ENCODE measurements at regions not wholly inside any gene's neighbourhood (a gene's known extent, or its start where the extent isn't known, plus 50 kb on each side); places are given as distances from the start of the nearest gene placed in this dataset.

DNA sequence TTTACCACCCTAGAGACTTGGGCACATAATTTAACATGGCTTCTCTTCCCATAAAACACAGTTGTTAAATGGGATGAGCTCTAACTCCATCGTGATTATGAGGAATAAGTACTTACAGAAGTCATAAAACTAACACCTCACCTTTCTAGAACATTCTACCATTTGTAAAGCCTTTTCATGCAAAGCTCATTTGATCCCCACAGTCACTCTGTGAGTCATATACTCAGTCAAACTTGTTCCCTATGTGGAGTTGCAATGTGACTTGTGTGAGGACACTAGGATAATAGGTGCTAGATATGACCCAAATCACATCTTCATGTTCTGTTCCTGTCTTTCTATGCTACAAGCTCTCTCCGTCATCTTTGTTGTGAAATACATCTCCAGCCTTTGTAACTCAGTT, 371.7 kb downstream of the WDR11 start:
- TF ChIP-seq, protein P1, sequence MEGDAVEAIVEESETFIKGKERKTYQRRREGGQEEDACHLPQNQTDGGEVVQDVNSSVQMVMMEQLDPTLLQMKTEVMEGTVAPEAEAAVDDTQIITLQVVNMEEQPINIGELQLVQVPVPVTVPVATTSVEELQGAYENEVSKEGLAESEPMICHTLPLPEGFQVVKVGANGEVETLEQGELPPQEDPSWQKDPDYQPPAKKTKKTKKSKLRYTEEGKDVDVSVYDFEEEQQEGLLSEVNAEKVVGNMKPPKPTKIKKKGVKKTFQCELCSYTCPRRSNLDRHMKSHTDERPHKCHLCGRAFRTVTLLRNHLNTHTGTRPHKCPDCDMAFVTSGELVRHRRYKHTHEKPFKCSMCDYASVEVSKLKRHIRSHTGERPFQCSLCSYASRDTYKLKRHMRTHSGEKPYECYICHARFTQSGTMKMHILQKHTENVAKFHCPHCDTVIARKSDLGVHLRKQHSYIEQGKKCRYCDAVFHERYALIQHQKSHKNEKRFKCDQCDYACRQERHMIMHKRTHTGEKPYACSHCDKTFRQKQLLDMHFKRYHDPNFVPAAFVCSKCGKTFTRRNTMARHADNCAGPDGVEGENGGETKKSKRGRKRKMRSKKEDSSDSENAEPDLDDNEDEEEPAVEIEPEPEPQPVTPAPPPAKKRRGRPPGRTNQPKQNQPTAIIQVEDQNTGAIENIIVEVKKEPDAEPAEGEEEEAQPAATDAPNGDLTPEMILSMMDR (IDR thresholded peaks at IDR 0.05 in 8 of 11, conservative IDR thresholded peaks at IDR 0.05 in 3 of 11): no peak
- TF ChIP-seq POLR2A (IDR thresholded peaks at IDR 0.05) (no peak), POLR2AphosphoS5 (IDR thresholded peaks at IDR 0.05) (no peak)
